ENCODE measurements at regions not wholly inside any gene's neighbourhood (a gene's known extent, or its start where the extent isn't known, plus 50 kb on each side); places are given as distances from the start of the nearest gene placed in this dataset.

GRCh38 chr9:36501727-36502126, 71.0 kb upstream of the MELK start:
- TF ChIP-seq ARNTL (CRISPR knock-in tag; IDR thresholded peaks at IDR 0.05; ENCODE audit: borderline replicate concordance, low read depth) (no peak), ISL1 (CRISPR knock-in tag; IDR thresholded peaks at IDR 0.05) (no peak), PPARA (CRISPR knock-in tag; IDR thresholded peaks at IDR 0.05; ENCODE audit: borderline replicate concordance) (no peak), SNAI2 (CRISPR knock-in tag; IDR thresholded peaks at IDR 0.05) (no peak), CSRNP3 (CRISPR knock-in tag; IDR thresholded peaks at IDR 0.05) (no peak), OSR1 (CRISPR knock-in tag; IDR thresholded peaks at IDR 0.05) (no peak), ZFP3 (CRISPR knock-in tag; IDR thresholded peaks at IDR 0.05) (no peak)
